CD4-positive, CD25-positive, alpha-beta regulatory T cell (primary cell): ENCODE measurements at regions not wholly inside any gene's neighbourhood (a gene's known extent, or its start where the extent isn't known, plus 50 kb on each side); places are given as distances from the start of the nearest gene placed in this dataset.
A peak's percentile ranks its signal among the peaks of the same experiment; 100 is the strongest.

ENCODE experiments used
- ATAC-seq, 2 donors: fragments of 150-1000 bp; cut with Tn5 transposase; one replicate each; pipeline ENCODE4 v1.10.0; 2021; ENCODE audit warnings: low read depth in 2 of 2, moderate number of reproducible peaks in 2 of 2, moderate library complexity in 1 of 2
- DNase-seq, 3 donors: peaks; one replicate each; pipeline versions ENCODE4 v3.0.0 to v3.0.0-alpha.2; 2012 to 2022; ENCODE audit warnings: mixed read lengths in 1 of 3
- H3K27ac ChIP-seq: one replicate; pipeline ENCODE4 v1.7.0; 2013; ENCODE audit warnings: mild to moderate bottlenecking, low read length; ENCODE audit not compliant: insufficient read depth, poor library complexity, severe bottlenecking
- H3K27me3 ChIP-seq: one replicate; pipeline ENCODE4 v1.7.0; 2013; ENCODE audit warnings: low read length; ENCODE audit not compliant: control insufficient read depth, insufficient read depth
- H3K36me3 ChIP-seq: one replicate; pipeline ENCODE4 v1.7.0; 2013; ENCODE audit warnings: mild to moderate bottlenecking, low read length, moderate library complexity; ENCODE audit not compliant: control insufficient read depth, insufficient read depth
- H3K4me1 ChIP-seq: 2 replicates; pipeline ENCODE4 v1.7.0; 2013; ENCODE audit warnings: mild to moderate bottlenecking, low read length; ENCODE audit not compliant: insufficient read depth, control insufficient read depth, poor library complexity, severe bottlenecking
- H3K4me3 ChIP-seq: one replicate; pipeline ENCODE4 v1.7.0; 2013; ENCODE audit warnings: low read depth, mild to moderate bottlenecking, low read length, moderate library complexity
- H3K9me3 ChIP-seq, 2 experiments: 1 replicate in 1 of 2; 2 replicates in 1 of 2; pipeline ENCODE4 v1.7.0; 2013; ENCODE audit warnings: low read length in 2 of 2, mild to moderate bottlenecking in 1 of 2, moderate library complexity in 1 of 2; ENCODE audit not compliant: control insufficient read depth in 2 of 2
- H3K27ac Mint-ChIP-seq, 3 donors: one replicate each; pipeline ENCODE4 v1.8.0; 2020 to 2022; ENCODE audit warnings: mild to moderate bottlenecking in 3 of 3, mixed read lengths in 3 of 3, moderate library complexity in 2 of 3
- H3K27me3 Mint-ChIP-seq: one replicate; pipeline ENCODE4 v1.8.0; 2022; ENCODE audit warnings: mild to moderate bottlenecking, mixed read lengths
- H3K36me3 Mint-ChIP-seq: one replicate; pipeline ENCODE4 v1.8.0; 2020; ENCODE audit warnings: mixed read lengths
- H3K4me1 Mint-ChIP-seq, 4 donors: one replicate each; pipeline ENCODE4 v1.8.0; 2020 to 2022; ENCODE audit warnings: mixed read lengths in 4 of 4, mild to moderate bottlenecking in 1 of 4
- H3K4me3 Mint-ChIP-seq, 4 donors: one replicate each; pipeline ENCODE4 v1.8.0; 2020 to 2022; ENCODE audit warnings: mild to moderate bottlenecking in 4 of 4, mixed read lengths in 4 of 4, moderate library complexity in 3 of 4
- H3K9me3 Mint-ChIP-seq, 7 donors: one replicate each; pipeline ENCODE4 v1.8.0; 2020 to 2022; ENCODE audit warnings: mixed read lengths in 7 of 7, mild to moderate bottlenecking in 3 of 7, moderate library complexity in 2 of 7

GRCh38 chr2:133927894-133928293 is 326.0 kb upstream of the MGAT5 start:
- Histone ChIP-seq H3K4me3 (no peak overlapping the region), H3K27me3 (peaks cover 5% of the 10 kb centered on the region), H3K9me3 (no peaks in the 10 kb centered on the region), H3K27ac (no peak overlapping the region), H3K36me3 (no peaks in the 10 kb centered on the region), H3K4me1 (no peaks in the 10 kb centered on the region)
- Mint-ChIP-seq H3K4me1 (no peaks in the 10 kb centered on the region), H3K9me3 (peaks cover 0 to 4% (median 0%) of the 10 kb centered on the region in 7 donors), H3K27ac (no peak overlapping the region), H3K4me3 (no peak overlapping the region), H3K36me3 (no peaks in the 10 kb centered on the region), H3K27me3 (peaks cover 21% of the 10 kb centered on the region)
- DNase-seq (no peak), ATAC-seq (no peak)

GRCh38 chr2:133936096-133936495 is 317.8 kb upstream of the MGAT5 start:
- H3K4me3 Mint-ChIP-seq = no peak overlapping the region
- DNase-seq = no peak
- Histone ChIP-seq H3K4me3 (no peak overlapping the region), H3K27me3 (peaks cover 3% of the 10 kb centered on the region), H3K4me1 (no peaks in the 10 kb centered on the region), H3K27ac (no peak overlapping the region), H3K36me3 (no peaks in the 10 kb centered on the region), H3K9me3 (peaks cover 0 to 2% of the 10 kb centered on the region in 2 experiments)
- no peaks in the 10 kb centered on the region for H3K4me1 Mint-ChIP-seq
- ATAC-seq = no peak
- H3K27me3 Mint-ChIP-seq = peaks cover 12% of the 10 kb centered on the region
- no peaks in the 10 kb centered on the region for H3K36me3 Mint-ChIP-seq
- peaks cover 0 to 6% (median 0%) of the 10 kb centered on the region in 7 donors for H3K9me3 Mint-ChIP-seq
- no peak overlapping the region for H3K27ac Mint-ChIP-seq

GRCh38 chr2:133936601-133937000 is 317.3 kb upstream of the MGAT5 start:
- no peak overlapping the region for H3K27ac Mint-ChIP-seq

GRCh38 chr2:133937669-133938068 is 316.2 kb upstream of the MGAT5 start:
- H3K27ac ChIP-seq = no peak overlapping the region
- no peaks in the 10 kb centered on the region for H3K36me3 ChIP-seq
- H3K4me1 ChIP-seq = no peaks in the 10 kb centered on the region
- Mint-ChIP-seq H3K4me1 (no peaks in the 10 kb centered on the region), H3K27ac (no peak overlapping the region), H3K9me3 (peaks cover 0 to 6% (median 0%) of the 10 kb centered on the region in 7 donors), H3K27me3 (peaks cover 11% of the 10 kb centered on the region), H3K4me3 (no peak overlapping the region), H3K36me3 (no peaks in the 10 kb centered on the region)
- peaks cover 0 to 2% of the 10 kb centered on the region in 2 experiments for H3K9me3 ChIP-seq
- ATAC-seq (no peak), DNase-seq (no peak)
- no peak overlapping the region for H3K4me3 ChIP-seq
- H3K27me3 ChIP-seq = peaks cover 3% of the 10 kb centered on the region

More at GRCh38 chr2:133936601-133937000, 317.3 kb upstream of the MGAT5 start:
- H3K36me3 ChIP-seq = no peaks in the 10 kb centered on the region
- H3K36me3 Mint-ChIP-seq = no peaks in the 10 kb centered on the region
- H3K4me3 ChIP-seq = no peak overlapping the region
- ATAC-seq (no peak), DNase-seq (no peak)
- H3K27me3 ChIP-seq = peaks cover 3% of the 10 kb centered on the region
- peaks cover 0 to 2% of the 10 kb centered on the region in 2 experiments for H3K9me3 ChIP-seq
- H3K4me3 Mint-ChIP-seq = no peak overlapping the region
- peaks cover 8% of the 10 kb centered on the region for H3K27me3 Mint-ChIP-seq
- H3K27ac ChIP-seq = no peak overlapping the region
- no peaks in the 10 kb centered on the region for H3K4me1 Mint-ChIP-seq
- peaks cover 0 to 6% (median 0%) of the 10 kb centered on the region in 7 donors for H3K9me3 Mint-ChIP-seq
- H3K4me1 ChIP-seq = no peaks in the 10 kb centered on the region

GRCh38 chr2:133940134-133940533 is 313.7 kb upstream of the MGAT5 start:
- Histone ChIP-seq H3K27me3 (peaks cover 3% of the 10 kb centered on the region), H3K9me3 (no peaks in the 10 kb centered on the region), H3K4me1 (no peaks in the 10 kb centered on the region), H3K36me3 (no peaks in the 10 kb centered on the region), H3K4me3 (no peak overlapping the region), H3K27ac (no peak overlapping the region)
- peak overlapping the region in 1 of 4 donors; percentile 73 for H3K4me3 Mint-ChIP-seq
- H3K36me3 Mint-ChIP-seq = no peaks in the 10 kb centered on the region
- H3K27me3 Mint-ChIP-seq = peaks cover 14% of the 10 kb centered on the region
- no peak overlapping the region for H3K27ac Mint-ChIP-seq
- no peaks in the 10 kb centered on the region for H3K4me1 Mint-ChIP-seq
- peaks cover 0 to 1% (median 0%) of the 10 kb centered on the region in 7 donors for H3K9me3 Mint-ChIP-seq
- no peak for DNase-seq
- ATAC-seq = no peak

GRCh38 chr2:133941666-133942065 is 312.2 kb upstream of the MGAT5 start:
- Mint-ChIP-seq H3K27me3 (peaks cover 14% of the 10 kb centered on the region), H3K9me3 (peaks cover 0 to 1% (median 0%) of the 10 kb centered on the region in 7 donors), H3K4me1 (no peaks in the 10 kb centered on the region), H3K27ac (no peak overlapping the region), H3K36me3 (no peaks in the 10 kb centered on the region), H3K4me3 (no peak overlapping the region)
- Histone ChIP-seq H3K27ac (no peak overlapping the region), H3K4me1 (no peaks in the 10 kb centered on the region), H3K4me3 (no peak overlapping the region), H3K9me3 (no peaks in the 10 kb centered on the region), H3K27me3 (peaks cover 3% of the 10 kb centered on the region), H3K36me3 (no peaks in the 10 kb centered on the region)
- DNase-seq (no peak), ATAC-seq (no peak)

- Mint-ChIP-seq H3K27ac (no peak overlapping the region), H3K36me3 (no peaks in the 10 kb centered on the region), H3K4me1 (no peaks in the 10 kb centered on the region), H3K27me3 (peaks cover 14% of the 10 kb centered on the region), H3K9me3 (peaks cover 0 to 1% (median 0%) of the 10 kb centered on the region in 7 donors), H3K4me3 (no peak overlapping the region)
- no peak overlapping the region for H3K27ac ChIP-seq
- DNase-seq (no peak), ATAC-seq (no peak)
- no peaks in the 10 kb centered on the region for H3K36me3 ChIP-seq
- H3K4me3 ChIP-seq = no peak overlapping the region
- H3K9me3 ChIP-seq = no peaks in the 10 kb centered on the region
- H3K4me1 ChIP-seq = no peaks in the 10 kb centered on the region
- H3K27me3 ChIP-seq = peaks cover 3% of the 10 kb centered on the region
Observed at GRCh38 chr2:133942398-133942797, 311.5 kb upstream of the MGAT5 start.

- H3K27ac Mint-ChIP-seq = no peak overlapping the region
- H3K36me3 ChIP-seq = no peaks in the 10 kb centered on the region
- no peaks in the 10 kb centered on the region for H3K4me1 ChIP-seq
- no peaks in the 10 kb centered on the region for H3K9me3 ChIP-seq
- no peak overlapping the region for H3K4me3 ChIP-seq
- no peak for DNase-seq
- no peaks in the 10 kb centered on the region for H3K36me3 Mint-ChIP-seq
- ATAC-seq = no peak
- H3K27me3 ChIP-seq = peaks cover 3% of the 10 kb centered on the region
- H3K4me1 Mint-ChIP-seq = no peaks in the 10 kb centered on the region
- no peak overlapping the region for H3K4me3 Mint-ChIP-seq
- H3K27ac ChIP-seq = no peak overlapping the region
- H3K27me3 Mint-ChIP-seq = peaks cover 14% of the 10 kb centered on the region
- peaks cover 0 to 1% (median 0%) of the 10 kb centered on the region in 7 donors for H3K9me3 Mint-ChIP-seq
Observed at GRCh38 chr2:133943108-133943507, 310.8 kb upstream of the MGAT5 start.
